ENCODE measurements at regions not wholly inside any gene's neighbourhood (a gene's known extent, or its start where the extent isn't known, plus 50 kb on each side); places are given as distances from the start of the nearest gene placed in this dataset.

GRCh38 chr3:18885612-18886011 lies 262.7 kb upstream of the KCNH8 start:
- DNase-seq (ENCODE audit: low read depth, low spot score): no peak

- no peak for DNase-seq (ENCODE audit: low read depth, low spot score)
These were observed 264.7 kb upstream of the KCNH8 start for GRCh38 chr3:18883571-18883970.

- DNase-seq (ENCODE audit: low read depth, low spot score): no peak
These were observed 267.6 kb upstream of the KCNH8 start for GRCh38 chr3:18880691-18881090.

GRCh38 chr3:18872466-18872865 lies 275.8 kb upstream of the KCNH8 start:
- no peak for DNase-seq (ENCODE audit: low read depth, low spot score)

GRCh38 chr3:18870642-18871041 lies 277.7 kb upstream of the KCNH8 start:
- DNase-seq (ENCODE audit: low read depth, low spot score): no peak

- DNase-seq (ENCODE audit: low read depth, low spot score): no peak
These were observed 278.2 kb upstream of the KCNH8 start for GRCh38 chr3:18870074-18870640.

GRCh38 chr3:18868911-18869689 lies 279.2 kb upstream of the KCNH8 start:
- DNase-seq (ENCODE audit: low read depth, low spot score): no peak

- no peak for DNase-seq (ENCODE audit: low read depth, low spot score)
These were observed 281.4 kb upstream of the KCNH8 start for GRCh38 chr3:18866899-18867298.

GRCh38 chr3:18864933-18865731 lies 283.2 kb upstream of the KCNH8 start:
- no peak for DNase-seq (ENCODE audit: low read depth, low spot score)

- no peak for DNase-seq (ENCODE audit: low read depth, low spot score)
These were observed 286.2 kb upstream of the KCNH8 start for GRCh38 chr3:18862077-18862476.

- DNase-seq (ENCODE audit: low read depth, low spot score): no peak
These were observed 287.2 kb upstream of the KCNH8 start for GRCh38 chr3:18861137-18861536.

- no peak for DNase-seq (ENCODE audit: low read depth, low spot score)
These were observed 295.0 kb upstream of the KCNH8 start for GRCh38 chr3:18853269-18853668.

GRCh38 chr3:18847583-18848197 lies 300.6 kb upstream of the KCNH8 start:
- no peak for DNase-seq (ENCODE audit: low read depth, low spot score)

GRCh38 chr3:18843983-18844382 lies 304.3 kb upstream of the KCNH8 start:
- no peak for DNase-seq (ENCODE audit: low read depth, low spot score)

GRCh38 chr3:18843188-18843587 lies 305.1 kb upstream of the KCNH8 start:
- no peak for DNase-seq (ENCODE audit: low read depth, low spot score)

GRCh38 chr3:18841422-18842343 lies 306.6 kb upstream of the KCNH8 start:
- DNase-seq (ENCODE audit: low read depth, low spot score): no peak

GRCh38 chr3:18840535-18841137 lies 307.7 kb upstream of the KCNH8 start:
- no peak for DNase-seq (ENCODE audit: low read depth, low spot score)

- DNase-seq (ENCODE audit: low read depth, low spot score): no peak
These were observed 309.6 kb upstream of the KCNH8 start for GRCh38 chr3:18838758-18839157.

- DNase-seq (ENCODE audit: low read depth, low spot score): no peak
These were observed 311.1 kb upstream of the KCNH8 start for GRCh38 chr3:18837137-18837755.

GRCh38 chr3:18835021-18835420 lies 313.3 kb upstream of the KCNH8 start:
- DNase-seq (ENCODE audit: low read depth, low spot score): no peak
